IgD-negative memory B cell (primary cell): ENCODE measurements at regions not wholly inside any gene's neighbourhood (a gene's known extent, or its start where the extent isn't known, plus 50 kb on each side); places are given as distances from the start of the nearest gene placed in this dataset.
A peak's percentile ranks its signal among the peaks of the same experiment; 100 is the strongest.
"Not testable (repeated sequence)": the region's sequence is repeated elsewhere in the genome, so short reads cannot be mapped to it uniquely, and the experiment has no call there.

Experiments
- H3K27ac Mint-ChIP-seq, 3 donors: one replicate each; pipeline ENCODE4 v1.8.0; 2020 to 2022; ENCODE audit warnings: mild to moderate bottlenecking in 3 of 3, mixed read lengths in 3 of 3, moderate library complexity in 1 of 3
- H3K27me3 Mint-ChIP-seq: one replicate; pipeline ENCODE4 v1.8.0; 2021; ENCODE audit warnings: mixed read lengths
- H3K36me3 Mint-ChIP-seq: one replicate; pipeline ENCODE4 v1.8.0; 2020; ENCODE audit warnings: mild to moderate bottlenecking, mixed read lengths
- H3K4me1 Mint-ChIP-seq, 3 donors: one replicate each; pipeline ENCODE4 v1.8.0; 2020 to 2022; ENCODE audit warnings: mixed read lengths in 3 of 3, mild to moderate bottlenecking in 1 of 3
- H3K4me3 Mint-ChIP-seq, 4 donors: one replicate each; pipeline ENCODE4 v1.8.0; 2020 to 2022; ENCODE audit warnings: mild to moderate bottlenecking in 4 of 4, mixed read lengths in 4 of 4, moderate library complexity in 3 of 4
- H3K9me3 Mint-ChIP-seq, 3 donors: one replicate each; pipeline ENCODE4 v1.8.0; 2020 to 2021; ENCODE audit warnings: mixed read lengths in 3 of 3, mild to moderate bottlenecking in 1 of 3

- peaks cover 2 to 6% (median 3%) of the 10 kb centered on the region in 3 donors for H3K9me3 Mint-ChIP-seq
- H3K4me3 Mint-ChIP-seq: no peak overlapping the region
- no peaks in the 10 kb centered on the region for H3K36me3 Mint-ChIP-seq
- peaks cover 3% of the 10 kb centered on the region for H3K27me3 Mint-ChIP-seq
- no peaks in the 10 kb centered on the region for H3K4me1 Mint-ChIP-seq
- no peak overlapping the region for H3K27ac Mint-ChIP-seq
These were observed 335.9 kb downstream of the XPNPEP1 start for GRCh38 chr10:109587366-109587765.

- Mint-ChIP-seq H3K9me3 (peaks cover 0 to 5% (median 2%) of the 10 kb centered on the region in 3 donors), H3K27me3 (no peaks in the 10 kb centered on the region), H3K4me3 (no peak overlapping the region), H3K4me1 (no peaks in the 10 kb centered on the region), H3K27ac (no peak overlapping the region), H3K36me3 (no peaks in the 10 kb centered on the region)
These were observed 366.9 kb downstream of the XPNPEP1 start for GRCh38 chr10:109556399-109556798.

- not testable (repeated sequence) for H3K4me3 Mint-ChIP-seq, H3K27me3 Mint-ChIP-seq, H3K9me3 Mint-ChIP-seq, H3K36me3 Mint-ChIP-seq, H3K27ac Mint-ChIP-seq, H3K4me1 Mint-ChIP-seq
These were observed 381.2 kb downstream of the XPNPEP1 start for GRCh38 chr10:109542050-109542603.

GRCh38 chr10:109534193-109534592, 389.1 kb downstream of the XPNPEP1 start:
- no peak overlapping the region for H3K27ac Mint-ChIP-seq
- H3K4me1 Mint-ChIP-seq: no peaks in the 10 kb centered on the region
- H3K9me3 Mint-ChIP-seq: peaks cover 6 to 14% (median 8%) of the 10 kb centered on the region in 3 donors
- no peak overlapping the region for H3K4me3 Mint-ChIP-seq
- H3K36me3 Mint-ChIP-seq: no peaks in the 10 kb centered on the region
- no peaks in the 10 kb centered on the region for H3K27me3 Mint-ChIP-seq

GRCh38 chr10:109529258-109529657, 394.1 kb downstream of the XPNPEP1 start:
- Mint-ChIP-seq H3K4me3 (no peak overlapping the region), H3K36me3 (no peaks in the 10 kb centered on the region), H3K27me3 (no peaks in the 10 kb centered on the region), H3K4me1 (no peaks in the 10 kb centered on the region), H3K9me3 (peaks cover 11 to 27% (median 14%) of the 10 kb centered on the region in 3 donors), H3K27ac (no peak overlapping the region)

GRCh38 chr10:109517748-109518147, 405.6 kb downstream of the XPNPEP1 start:
- Mint-ChIP-seq H3K4me1 (no peaks in the 10 kb centered on the region), H3K27ac (no peak overlapping the region), H3K4me3 (no peak overlapping the region), H3K36me3 (no peaks in the 10 kb centered on the region), H3K9me3 (peaks cover 4 to 9% (median 6%) of the 10 kb centered on the region in 3 donors), H3K27me3 (no peaks in the 10 kb centered on the region)

- Mint-ChIP-seq H3K27me3 (no peaks in the 10 kb centered on the region), H3K27ac (no peak overlapping the region), H3K36me3 (no peaks in the 10 kb centered on the region), H3K4me1 (no peaks in the 10 kb centered on the region), H3K4me3 (no peak overlapping the region), H3K9me3 (peaks cover 3 to 5% (median 4%) of the 10 kb centered on the region in 3 donors)
These were observed 418.9 kb downstream of the XPNPEP1 start for GRCh38 chr10:109504401-109504800.

- peaks cover 0 to 2% (median 0%) of the 10 kb centered on the region in 3 donors for H3K9me3 Mint-ChIP-seq
- H3K4me1 Mint-ChIP-seq: no peaks in the 10 kb centered on the region
- no peaks in the 10 kb centered on the region for H3K27me3 Mint-ChIP-seq
- no peak overlapping the region for H3K4me3 Mint-ChIP-seq
- H3K27ac Mint-ChIP-seq: no peak overlapping the region
- no peaks in the 10 kb centered on the region for H3K36me3 Mint-ChIP-seq
These were observed 435.6 kb downstream of the XPNPEP1 start for GRCh38 chr10:109487691-109488090.

- H3K27ac Mint-ChIP-seq: no peak overlapping the region
- H3K27me3 Mint-ChIP-seq: no peaks in the 10 kb centered on the region
- H3K36me3 Mint-ChIP-seq: no peaks in the 10 kb centered on the region
- H3K4me1 Mint-ChIP-seq: no peaks in the 10 kb centered on the region
- H3K9me3 Mint-ChIP-seq: peaks cover 0 to 3% (median 0%) of the 10 kb centered on the region in 3 donors
- no peak overlapping the region for H3K4me3 Mint-ChIP-seq
These were observed 442.5 kb downstream of the XPNPEP1 start for GRCh38 chr10:109480836-109481235.

GRCh38 chr10:109475711-109476421, 447.4 kb downstream of the XPNPEP1 start:
- Mint-ChIP-seq H3K36me3 (no peaks in the 10 kb centered on the region), H3K27me3 (no peaks in the 10 kb centered on the region), H3K9me3 (peaks cover 0 to 3% (median 1%) of the 10 kb centered on the region in 3 donors), H3K4me1 (no peaks in the 10 kb centered on the region), H3K4me3 (no peak overlapping the region), H3K27ac (no peak overlapping the region)

- H3K27ac Mint-ChIP-seq: no peak overlapping the region
- H3K27me3 Mint-ChIP-seq: no peaks in the 10 kb centered on the region
- no peak overlapping the region for H3K4me3 Mint-ChIP-seq
- H3K36me3 Mint-ChIP-seq: no peaks in the 10 kb centered on the region
- no peaks in the 10 kb centered on the region for H3K4me1 Mint-ChIP-seq
- peaks cover 0 to 1% (median 0%) of the 10 kb centered on the region in 3 donors for H3K9me3 Mint-ChIP-seq
These were observed 448.5 kb downstream of the XPNPEP1 start for GRCh38 chr10:109474812-109475211.

- Mint-ChIP-seq H3K4me3 (no peak overlapping the region), H3K27ac (no peak overlapping the region), H3K27me3 (no peaks in the 10 kb centered on the region), H3K36me3 (no peaks in the 10 kb centered on the region), H3K9me3 (peaks cover 0 to 1% (median 0%) of the 10 kb centered on the region in 3 donors), H3K4me1 (no peaks in the 10 kb centered on the region)
These were observed 449.1 kb downstream of the XPNPEP1 start for GRCh38 chr10:109474261-109474660.

- Mint-ChIP-seq H3K36me3 (no peaks in the 10 kb centered on the region), H3K27ac (peak overlapping the region in 1 of 3 donors; percentile 7), H3K9me3 (peaks cover 0 to 1% (median 0%) of the 10 kb centered on the region in 3 donors), H3K4me1 (no peaks in the 10 kb centered on the region), H3K27me3 (no peaks in the 10 kb centered on the region), H3K4me3 (no peak overlapping the region)
These were observed 455.8 kb downstream of the XPNPEP1 start for GRCh38 chr10:109467551-109467950.

- Mint-ChIP-seq H3K27me3 (no peaks in the 10 kb centered on the region), H3K4me3 (no peak overlapping the region), H3K4me1 (no peaks in the 10 kb centered on the region), H3K36me3 (no peaks in the 10 kb centered on the region), H3K9me3 (peaks cover 0 to 3% (median 2%) of the 10 kb centered on the region in 3 donors), H3K27ac (no peak overlapping the region)
These were observed 458.4 kb downstream of the XPNPEP1 start for GRCh38 chr10:109464949-109465348.

GRCh38 chr10:109457302-109457638, 466.0 kb downstream of the XPNPEP1 start:
- Mint-ChIP-seq H3K27me3 (peaks cover 6% of the 10 kb centered on the region), H3K4me1 (no peaks in the 10 kb centered on the region), H3K4me3 (no peak overlapping the region), H3K9me3 (peaks cover 2 to 15% (median 8%) of the 10 kb centered on the region in 3 donors), H3K27ac (no peak overlapping the region), H3K36me3 (no peaks in the 10 kb centered on the region)
